22Rv1 (cell line): ENCODE measurements at regions not wholly inside any gene's neighbourhood (a gene's known extent, or its start where the extent isn't known, plus 50 kb on each side); places are given as distances from the start of the nearest gene placed in this dataset.

ENCODE experiments used
- CTCF ChIP-seq: fragments of 450-650 bp; IDR thresholded peaks from 2 replicates; pipeline ENCODE4 v1.5.1; 2017; ENCODE audit warnings: mild to moderate bottlenecking
- ZFX ChIP-seq: fragments of 450-650 bp; IDR thresholded peaks from 2 replicates; pipeline ENCODE4 v1.6.1; 2017; ENCODE audit warnings: antibody characterized with exemption, borderline replicate concordance

GRCh38 chr2:129723277-129724020, 256.0 kb upstream of the RAB6C start:
- TF ChIP-seq CTCF (no peak), ZFX (no peak)
